ENCODE measurements at regions not wholly inside any gene's neighbourhood (a gene's known extent, or its start where the extent isn't known, plus 50 kb on each side); places are given as distances from the start of the nearest gene placed in this dataset.

GRCh38 chr2:198483051-198483450 lies 678.7 kb downstream of the PLCL1 start:
- no peak for DNase-seq

- DNase-seq: no peak
Observed at GRCh38 chr2:198479065-198479464, 674.7 kb downstream of the PLCL1 start.

GRCh38 chr2:198478361-198478760 lies 674.0 kb downstream of the PLCL1 start:
- no peak for DNase-seq

GRCh38 chr2:198476007-198476406 lies 671.6 kb downstream of the PLCL1 start:
- no peak for DNase-seq

- DNase-seq: no peak
Observed at GRCh38 chr2:198471291-198471690, 666.9 kb downstream of the PLCL1 start.

GRCh38 chr2:198468136-198468535 lies 663.7 kb downstream of the PLCL1 start:
- no peak for DNase-seq

- DNase-seq: no peak
Observed at GRCh38 chr2:198465970-198466369, 661.6 kb downstream of the PLCL1 start.

GRCh38 chr2:198456418-198456817 lies 652.0 kb downstream of the PLCL1 start:
- no peak for DNase-seq

GRCh38 chr2:198453866-198454265 lies 649.5 kb downstream of the PLCL1 start:
- no peak for DNase-seq

GRCh38 chr2:198452327-198452726 lies 647.9 kb downstream of the PLCL1 start:
- DNase-seq: no peak

GRCh38 chr2:198448789-198449188 lies 644.4 kb downstream of the PLCL1 start:
- no peak for DNase-seq

GRCh38 chr2:198444800-198445287 lies 640.5 kb downstream of the PLCL1 start:
- DNase-seq: no peak

- DNase-seq: no peak
Observed at GRCh38 chr2:198441901-198442300, 637.5 kb downstream of the PLCL1 start.

- DNase-seq: no peak
Observed at GRCh38 chr2:198441246-198441645, 636.9 kb downstream of the PLCL1 start.

- no peak for DNase-seq
Observed at GRCh38 chr2:198440833-198441232, 636.4 kb downstream of the PLCL1 start.

GRCh38 chr2:198438331-198438730 lies 633.9 kb downstream of the PLCL1 start:
- no peak for DNase-seq

GRCh38 chr2:198424112-198424511 lies 619.7 kb downstream of the PLCL1 start:
- DNase-seq: no peak

GRCh38 chr2:198417836-198418235 lies 613.4 kb downstream of the PLCL1 start:
- no peak for DNase-seq

- no peak for DNase-seq
Observed at GRCh38 chr2:198414976-198415375, 610.6 kb downstream of the PLCL1 start.

- DNase-seq: no peak
Observed at GRCh38 chr2:198411936-198412335, 607.5 kb downstream of the PLCL1 start.

- DNase-seq: no peak
Observed at GRCh38 chr2:198408171-198408570, 603.8 kb downstream of the PLCL1 start.

- no peak for DNase-seq
Observed at GRCh38 chr2:198405311-198405710, 600.9 kb downstream of the PLCL1 start.

- DNase-seq: no peak
Observed at GRCh38 chr2:198401644-198402043, 597.3 kb downstream of the PLCL1 start.

GRCh38 chr2:198400999-198401398 lies 596.6 kb downstream of the PLCL1 start:
- DNase-seq: no peak

- DNase-seq: no peak
Observed at GRCh38 chr2:198394208-198394607, 589.8 kb downstream of the PLCL1 start.

GRCh38 chr2:198390670-198391069 lies 586.3 kb downstream of the PLCL1 start:
- DNase-seq: no peak

Data from activated CD4-positive, alpha-beta T cell treated with anti-CD3 and anti-CD28 coated beads, Interleukin-2, Interleukin-6, amounts not matched to agents 100 ng/mL and 50 ng/mL, durations not matched to agents 16 hours and 8 hours (primary cell).